ENCODE measurements at regions not wholly inside any gene's neighbourhood (a gene's known extent, or its start where the extent isn't known, plus 50 kb on each side); places are given as distances from the start of the nearest gene placed in this dataset.
A peak's percentile ranks its signal among the peaks of the same experiment; 100 is the strongest.

DNA sequence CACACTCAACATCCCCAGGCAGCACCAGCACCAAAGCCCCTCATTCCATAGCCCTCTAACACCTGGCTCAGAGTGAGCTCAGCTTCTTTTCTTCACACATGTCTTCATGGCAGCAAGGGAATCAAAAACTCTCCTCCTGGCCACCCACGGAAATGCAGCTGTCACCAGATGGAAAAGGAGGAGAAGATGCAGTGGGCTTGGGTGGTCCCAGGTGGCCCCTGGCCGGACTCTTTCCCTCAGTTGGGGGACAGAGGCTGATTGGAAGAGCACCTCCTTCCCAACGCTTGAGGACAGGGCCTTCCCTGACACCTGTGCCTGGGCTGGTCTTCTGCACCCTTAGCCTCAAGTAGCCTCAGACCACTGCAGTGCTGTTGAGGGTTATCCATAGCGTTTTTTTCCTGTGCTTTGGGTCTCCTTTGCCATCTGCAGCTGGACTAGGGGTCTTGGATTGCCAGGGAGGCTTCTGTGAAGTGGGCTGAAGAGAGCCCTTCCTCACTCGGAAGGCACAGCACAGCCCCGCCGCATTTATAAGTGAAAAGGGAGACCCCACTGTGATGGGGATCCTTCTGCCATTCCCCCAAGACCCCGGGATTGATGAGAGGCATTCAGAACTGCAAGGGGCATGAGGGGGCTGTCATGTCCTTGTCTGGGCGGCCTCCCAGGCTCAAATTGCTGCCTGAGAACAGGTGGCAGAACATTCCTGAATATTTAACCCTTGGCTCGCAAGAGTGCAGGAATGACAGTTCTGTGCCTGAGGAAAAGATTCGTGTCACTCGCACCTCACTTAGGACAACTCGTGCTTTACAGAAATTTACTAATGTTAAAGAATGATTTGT, 200.0 kb downstream of the AUH start:
- intact Hi-C loops (cut with DNase I; ENCODE audit: low total_unique reads) (no loop called here), in situ Hi-C loops (cut with MboI; ENCODE audit: low sequenced_read_pairs in 4 of 4) (no loop called here)
- no peak overlapping the region for H3K27ac ChIP-seq
- DNase-seq: no peak
- no peaks in the 10 kb centered on the region for H3K9me3 ChIP-seq
- no peaks in the 10 kb centered on the region for H3K36me3 ChIP-seq
- no peak overlapping the region for H3K4me3 ChIP-seq
- peaks cover 0 to 4% of the 10 kb centered on the region in 2 donors for H3K4me1 ChIP-seq
- ATAC-seq: no peak
- TF ChIP-seq POLR2A (IDR thresholded peaks at IDR 0.05): no peak
- TF ChIP-seq, protein P1, sequence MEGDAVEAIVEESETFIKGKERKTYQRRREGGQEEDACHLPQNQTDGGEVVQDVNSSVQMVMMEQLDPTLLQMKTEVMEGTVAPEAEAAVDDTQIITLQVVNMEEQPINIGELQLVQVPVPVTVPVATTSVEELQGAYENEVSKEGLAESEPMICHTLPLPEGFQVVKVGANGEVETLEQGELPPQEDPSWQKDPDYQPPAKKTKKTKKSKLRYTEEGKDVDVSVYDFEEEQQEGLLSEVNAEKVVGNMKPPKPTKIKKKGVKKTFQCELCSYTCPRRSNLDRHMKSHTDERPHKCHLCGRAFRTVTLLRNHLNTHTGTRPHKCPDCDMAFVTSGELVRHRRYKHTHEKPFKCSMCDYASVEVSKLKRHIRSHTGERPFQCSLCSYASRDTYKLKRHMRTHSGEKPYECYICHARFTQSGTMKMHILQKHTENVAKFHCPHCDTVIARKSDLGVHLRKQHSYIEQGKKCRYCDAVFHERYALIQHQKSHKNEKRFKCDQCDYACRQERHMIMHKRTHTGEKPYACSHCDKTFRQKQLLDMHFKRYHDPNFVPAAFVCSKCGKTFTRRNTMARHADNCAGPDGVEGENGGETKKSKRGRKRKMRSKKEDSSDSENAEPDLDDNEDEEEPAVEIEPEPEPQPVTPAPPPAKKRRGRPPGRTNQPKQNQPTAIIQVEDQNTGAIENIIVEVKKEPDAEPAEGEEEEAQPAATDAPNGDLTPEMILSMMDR (IDR thresholded peaks at IDR 0.05 in 4 of 5, conservative IDR thresholded peaks at IDR 0.05 in 1 of 5): no peak
- H3K27me3 ChIP-seq: no peaks in the 10 kb centered on the region

DNA sequence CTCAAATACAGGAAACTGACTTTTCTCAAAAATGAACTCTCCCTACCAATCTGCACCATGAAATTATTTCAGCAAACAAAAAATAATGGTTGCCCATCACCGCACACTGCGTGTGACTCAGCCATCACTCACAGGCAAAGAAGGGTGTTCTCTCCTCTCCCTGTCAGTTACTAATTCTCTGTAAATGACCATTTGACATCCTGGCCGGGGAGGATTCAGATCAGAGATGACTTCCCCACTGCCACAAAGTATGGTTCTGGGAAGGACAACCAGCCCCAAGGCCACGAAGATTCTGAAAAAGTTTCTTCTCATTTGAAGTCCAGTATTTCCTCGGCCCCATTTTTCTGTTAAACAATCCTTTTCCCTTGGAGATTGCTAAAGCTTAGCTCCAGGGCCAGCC, 199.4 kb downstream of the AUH start:
- DNase-seq: no peak
- TF ChIP-seq POLR2A (IDR thresholded peaks at IDR 0.05): no peak
- TF ChIP-seq, protein P1 (IDR thresholded peaks at IDR 0.05 in 4 of 5, conservative IDR thresholded peaks at IDR 0.05 in 1 of 5): no peak
- in situ Hi-C loops (cut with MboI; ENCODE audit: low sequenced_read_pairs in 4 of 4) (no loop called here), intact Hi-C loops (cut with DNase I; ENCODE audit: low total_unique reads) (no loop called here)
- Histone ChIP-seq H3K27me3 (no peaks in the 10 kb centered on the region), H3K4me1 (peaks cover 0 to 6% of the 10 kb centered on the region in 2 donors), H3K36me3 (no peaks in the 10 kb centered on the region), H3K9me3 (no peaks in the 10 kb centered on the region), H3K4me3 (no peak overlapping the region), H3K27ac (no peak overlapping the region)
- ATAC-seq: no peak

DNA sequence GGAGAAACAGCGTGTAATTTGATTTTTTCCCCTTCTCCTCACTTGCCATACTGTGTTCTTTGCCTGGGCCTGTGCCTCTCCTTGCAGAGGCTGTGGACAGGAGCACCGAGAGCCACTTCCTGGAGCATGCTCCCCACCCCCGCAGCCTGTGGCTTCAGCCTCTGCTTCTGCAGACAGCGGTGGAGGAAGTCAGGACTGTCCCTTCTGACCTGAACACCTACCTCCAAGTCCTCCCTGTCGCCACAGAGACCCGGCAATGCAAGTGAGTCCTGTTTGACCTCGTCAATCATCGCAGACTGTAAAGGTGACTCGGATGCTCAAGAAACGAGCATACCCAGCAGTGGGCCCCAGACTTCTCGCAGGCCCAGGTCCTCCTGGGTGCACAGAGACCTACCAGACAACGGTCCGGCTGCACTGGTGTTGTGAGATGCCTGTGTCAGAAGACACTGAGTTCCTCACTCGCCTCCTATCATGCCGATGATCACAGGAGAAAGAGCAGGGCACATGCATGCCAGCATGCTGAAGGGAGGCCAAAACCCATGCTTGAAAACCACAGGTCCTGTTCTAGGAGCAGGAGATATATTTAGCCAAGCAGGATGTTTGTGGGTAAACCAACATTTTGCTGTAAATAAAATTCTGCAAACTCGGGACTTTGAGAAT, 198.8 kb downstream of the AUH start:
- DNase-seq: peak in 1 of 2 donors; percentile 50
- H3K27ac ChIP-seq: no peak overlapping the region
- in situ Hi-C loops (cut with MboI; ENCODE audit: low sequenced_read_pairs in 4 of 4): no loop called here

DNA sequence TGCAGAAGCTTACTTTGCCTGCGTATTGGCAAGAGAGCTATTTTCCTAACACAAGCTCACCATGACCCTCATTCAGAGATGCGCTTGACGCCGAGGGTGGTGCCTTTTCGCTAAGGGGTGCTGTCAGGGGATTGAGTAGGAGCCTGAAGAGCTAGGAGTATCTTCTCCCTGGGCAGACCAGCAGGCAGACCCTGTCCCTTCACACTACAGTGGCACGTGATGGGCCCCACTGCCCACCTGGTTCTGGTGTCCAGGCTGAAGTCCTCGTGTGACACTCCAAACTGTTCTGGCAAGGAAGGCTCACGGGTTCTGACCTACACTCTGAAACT, 198.3 kb downstream of the AUH start:
- H3K36me3 ChIP-seq: no peaks in the 10 kb centered on the region
- no peaks in the 10 kb centered on the region for H3K9me3 ChIP-seq
- H3K4me1 ChIP-seq: peaks cover 0 to 6% of the 10 kb centered on the region in 2 donors
- H3K27ac ChIP-seq: no peak overlapping the region
- no peak for TF ChIP-seq POLR2A (IDR thresholded peaks at IDR 0.05)
- TF ChIP-seq, protein P1 (IDR thresholded peaks at IDR 0.05 in 4 of 5, conservative IDR thresholded peaks at IDR 0.05 in 1 of 5): no peak
- in situ Hi-C loops (cut with MboI; ENCODE audit: low sequenced_read_pairs in 4 of 4): no loop called here
- DNase-seq (no peak), ATAC-seq (peak in 1 of 2 donors; percentile 4)
- intact Hi-C loops (cut with DNase I; ENCODE audit: low total_unique reads): no loop called here
- H3K4me3 ChIP-seq: no peak overlapping the region
- H3K27me3 ChIP-seq: no peaks in the 10 kb centered on the region

More for the DNA sequence above, 198.8 kb downstream of the AUH start:
- intact Hi-C loops (cut with DNase I; ENCODE audit: low total_unique reads): no loop called here
- H3K4me3 ChIP-seq: no peak overlapping the region
- peak in 1 of 2 donors; percentile 82 for ATAC-seq
- no peaks in the 10 kb centered on the region for H3K27me3 ChIP-seq
- H3K9me3 ChIP-seq: no peaks in the 10 kb centered on the region
- no peaks in the 10 kb centered on the region for H3K36me3 ChIP-seq
- no peak for TF ChIP-seq POLR2A (IDR thresholded peaks at IDR 0.05)
- TF ChIP-seq, protein P1 (IDR thresholded peaks at IDR 0.05 in 4 of 5, conservative IDR thresholded peaks at IDR 0.05 in 1 of 5): no peak
- H3K4me1 ChIP-seq: peaks cover 0 to 6% of the 10 kb centered on the region in 2 donors
